Stimulated activated CD4-positive, alpha-beta T cell treated with anti-CD3 and anti-CD28 coated beads, Interleukin-15, amount 100 ng/mL, for 48 hours (primary cell): ENCODE measurements at regions not wholly inside any gene's neighbourhood (a gene's known extent, or its start where the extent isn't known, plus 50 kb on each side); places are given as distances from the start of the nearest gene placed in this dataset.
"Not testable (repeated sequence)": the region's sequence is repeated elsewhere in the genome, so short reads cannot be mapped to it uniquely, and the experiment has no call there.

ENCODE experiments used
- DNase-seq, 2 donors: peaks; one replicate each; pipeline ENCODE4 v3.0.0-alpha.2; 2020; ENCODE audit warnings: low read depth in 2 of 2

GRCh38 chr6:4725136-4725760 lies 51.0 kb upstream of the CDYL start:
- DNase-seq, result not testable (repeated sequence)

GRCh38 chr6:4724727-4725126 lies 51.5 kb upstream of the CDYL start:
- not testable (repeated sequence) for DNase-seq

- no peak for DNase-seq
These were observed 52.8 kb upstream of the CDYL start for GRCh38 chr6:4723383-4723782.

GRCh38 chr6:4721368-4721767 lies 54.8 kb upstream of the CDYL start:
- DNase-seq, result not testable (repeated sequence)

GRCh38 chr6:4719491-4719890 lies 56.7 kb upstream of the CDYL start:
- DNase-seq, result no peak

- no peak for DNase-seq
These were observed 58.3 kb upstream of the CDYL start for GRCh38 chr6:4717856-4718255.

GRCh38 chr6:4717124-4717523 lies 59.1 kb upstream of the CDYL start:
- DNase-seq, result no peak

- DNase-seq, result no peak
These were observed 61.2 kb upstream of the CDYL start for GRCh38 chr6:4714961-4715501.

GRCh38 chr6:4712291-4712690 lies 63.9 kb upstream of the CDYL start:
- DNase-seq, result no peak

- no peak for DNase-seq
These were observed 69.2 kb upstream of the CDYL start for GRCh38 chr6:4707011-4707410.

- no peak for DNase-seq
These were observed 70.4 kb upstream of the CDYL start for GRCh38 chr6:4705809-4706208.

- DNase-seq, result no peak
These were observed 72.8 kb upstream of the CDYL start for GRCh38 chr6:4703382-4703781.

- DNase-seq, result no peak
These were observed 77.1 kb upstream of the CDYL start for GRCh38 chr6:4698901-4699659.

- no peak for DNase-seq
These were observed 82.8 kb upstream of the CDYL start for GRCh38 chr6:4693173-4693970.

GRCh38 chr6:4692664-4693063 lies 83.5 kb upstream of the CDYL start:
- DNase-seq, result no peak

GRCh38 chr6:4687989-4688947 lies 87.9 kb upstream of the CDYL start:
- DNase-seq, result no peak

- DNase-seq, result no peak
These were observed 88.6 kb upstream of the CDYL start for GRCh38 chr6:4687656-4687988.

GRCh38 chr6:4682431-4683097 lies 93.6 kb upstream of the CDYL start:
- no peak for DNase-seq

- no peak for DNase-seq
These were observed 97.5 kb upstream of the CDYL start for GRCh38 chr6:4678506-4679300.

- DNase-seq, result no peak
These were observed 98.5 kb upstream of the CDYL start for GRCh38 chr6:4677751-4678065.
